Right cardiac atrium (tissue), 5 donors: ENCODE measurements at regions not wholly inside any gene's neighbourhood (a gene's known extent, or its start where the extent isn't known, plus 50 kb on each side); places are given as distances from the start of the nearest gene placed in this dataset.
A peak's percentile ranks its signal among the peaks of the same experiment; 100 is the strongest.
"Not testable (repeated sequence)": the region's sequence is repeated elsewhere in the genome, so short reads cannot be mapped to it uniquely, and the experiment has no call there.

Experiments
- ATAC-seq, 2 donors: fragments of 200-7000 bp; cut with Tn5 transposase; one replicate each; pipeline versions ENCODE4 v1.8.0 to v1.9.1; 2020; ENCODE audit warnings: moderate library complexity in 2 of 2, mild to moderate bottlenecking in 1 of 2
- DNase-seq, 3 donors: peaks; one replicate each; pipeline ENCODE4 v3.0.0-alpha.2; 2020
- H3K27ac ChIP-seq: one replicate; pipeline ENCODE4 v1.5.1; 2013; ENCODE audit warnings: mild to moderate bottlenecking, low read length, control low read depth, moderate library complexity
- H3K27me3 ChIP-seq: one replicate; pipeline ENCODE4 v1.6.1; 2013; ENCODE audit not compliant: control insufficient read depth, insufficient read depth
- H3K4me1 ChIP-seq: one replicate; pipeline ENCODE4 v1.6.1; 2013; ENCODE audit warnings: low read length; ENCODE audit not compliant: control insufficient read depth, insufficient read depth
- H3K4me3 ChIP-seq: one replicate; pipeline ENCODE4 v1.5.1; 2013; ENCODE audit warnings: low read length, control low read depth
- H3K9me3 ChIP-seq: one replicate; pipeline ENCODE4 v1.6.1; 2013; ENCODE audit warnings: low read length; ENCODE audit not compliant: control insufficient read depth
- WGBS: extraction: QIAGEN DNeasy Blood & Tissue Kit; methylation state at CpG from one replicate; pipeline ENCODE4 v1.1.7; 2013; 5-methylcytosine and 5-hydroxymethylcytosine counted together
- intact Hi-C, 4 donors: fragments of 100-400 bp; cut with DNase I; formaldehyde crosslinking; loops; one replicate each; pipeline versions ENCODE4 v1.11.0 to v1.14.0; 2022 to 2023
- donor health status: healthy with polysubstance abuse.
- donor health status: DM: no; HTN: yes; CAD: no.
- donor health status: DM: no; HTN: no; CAD: no.
- donor health status: DM: no; HTN: yes; CAD: no; lungs with severe emphysema.
- donor health status: DM: yes; HTN: yes; CAD: no.

- ATAC-seq = peak; percentile 72 to 93
- WGBS = 38% methylated on average over 2 of the region's 2 CpGs
- no peaks in the 10 kb centered on the region for H3K27me3 ChIP-seq
- no peaks in the 10 kb centered on the region for H3K4me1 ChIP-seq
- DNase-seq = no peak
- no peaks in the 10 kb centered on the region for H3K9me3 ChIP-seq
- H3K27ac ChIP-seq = no peak overlapping the region
- no peak overlapping the region for H3K4me3 ChIP-seq
- intact Hi-C loops = no loop called here
These were observed 101.1 kb upstream of the SCAF8 start for GRCh38 chr6:154632119-154632518.

GRCh38 chr6:154637392-154637791, 95.8 kb upstream of the SCAF8 start:
- no peak for DNase-seq
- no peaks in the 10 kb centered on the region for H3K9me3 ChIP-seq
- no peaks in the 10 kb centered on the region for H3K27me3 ChIP-seq
- WGBS = 90% methylated on average over 4 of the region's 4 CpGs
- no peaks in the 10 kb centered on the region for H3K4me1 ChIP-seq
- no peak for ATAC-seq
- H3K4me3 ChIP-seq = no peak overlapping the region
- no peak overlapping the region for H3K27ac ChIP-seq
- intact Hi-C loops = no loop called here

GRCh38 chr6:154638369-154638768, 94.8 kb upstream of the SCAF8 start:
- Histone ChIP-seq H3K4me1 (no peaks in the 10 kb centered on the region), H3K27me3 (no peaks in the 10 kb centered on the region), H3K27ac (no peak overlapping the region), H3K9me3 (no peaks in the 10 kb centered on the region), H3K4me3 (no peak overlapping the region)
- ATAC-seq = peak; percentile 50 to 90
- intact Hi-C loops = no loop called here
- DNase-seq = no peak
- WGBS = 53% methylated on average over 3 of the region's 3 CpGs

- DNase-seq, intact Hi-C loops, H3K9me3 ChIP-seq, H3K27ac ChIP-seq, H3K4me3 ChIP-seq, H3K27me3 ChIP-seq, ATAC-seq, H3K4me1 ChIP-seq: not testable (repeated sequence)
- 94% methylated on average over 7 of the region's 7 CpGs for WGBS
These were observed 94.0 kb upstream of the SCAF8 start for GRCh38 chr6:154639196-154639595.

GRCh38 chr6:154648188-154648887, 84.9 kb upstream of the SCAF8 start:
- Histone ChIP-seq H3K4me3 (no peak overlapping the region), H3K4me1 (no peaks in the 10 kb centered on the region), H3K27ac (no peak overlapping the region), H3K27me3 (no peaks in the 10 kb centered on the region), H3K9me3 (no peaks in the 10 kb centered on the region)
- ATAC-seq = no peak
- 54% methylated on average over 3 of the region's 3 CpGs for WGBS
- DNase-seq = no peak
- intact Hi-C loops = no loop called here

- no peaks in the 10 kb centered on the region for H3K4me1 ChIP-seq
- H3K4me3 ChIP-seq = no peak overlapping the region
- intact Hi-C loops = no loop called here
- DNase-seq (no peak), ATAC-seq (peak in 1 of 2 donors; percentile 27)
- H3K27ac ChIP-seq = no peak overlapping the region
- WGBS = 52% methylated on average over 7 of the region's 7 CpGs
- H3K27me3 ChIP-seq = no peaks in the 10 kb centered on the region
- no peaks in the 10 kb centered on the region for H3K9me3 ChIP-seq
These were observed 84.4 kb upstream of the SCAF8 start for GRCh38 chr6:154648888-154649205.

GRCh38 chr6:154649721-154650120, 83.5 kb upstream of the SCAF8 start:
- Histone ChIP-seq H3K4me1 (peaks cover 4% of the 10 kb centered on the region), H3K27me3 (no peaks in the 10 kb centered on the region), H3K27ac (no peak overlapping the region), H3K9me3 (no peaks in the 10 kb centered on the region), H3K4me3 (no peak overlapping the region)
- DNase-seq (no peak), ATAC-seq (peak; percentile 63 to 72)
- 39% methylated on average over 5 of the region's 5 CpGs for WGBS
- intact Hi-C loops = no loop called here

- 31% methylated on average over 2 of the region's 2 CpGs for WGBS
- intact Hi-C loops = no loop called here
- H3K27ac ChIP-seq = no peak overlapping the region
These were observed 82.9 kb upstream of the SCAF8 start for GRCh38 chr6:154650351-154650750.

GRCh38 chr6:154651656-154652055, 81.6 kb upstream of the SCAF8 start:
- 98% methylated on average over 2 of the region's 2 CpGs for WGBS
- Histone ChIP-seq H3K4me1 (peaks cover 4% of the 10 kb centered on the region), H3K27me3 (no peaks in the 10 kb centered on the region), H3K9me3 (no peaks in the 10 kb centered on the region), H3K4me3 (no peak overlapping the region), H3K27ac (no peak overlapping the region)
- DNase-seq = no peak
- intact Hi-C loops = no loop called here
- no peak for ATAC-seq

More at GRCh38 chr6:154650351-154650750, 82.9 kb upstream of the SCAF8 start:
- DNase-seq = no peak
- no peaks in the 10 kb centered on the region for H3K27me3 ChIP-seq
- H3K4me1 ChIP-seq = peaks cover 4% of the 10 kb centered on the region
- no peak overlapping the region for H3K4me3 ChIP-seq
- ATAC-seq = peak; percentile 58 to 68
- H3K9me3 ChIP-seq = no peaks in the 10 kb centered on the region

- intact Hi-C loops = no loop called here
- ATAC-seq (peak in 1 of 2 donors; percentile 17), DNase-seq (no peak)
- H3K4me1 ChIP-seq = peaks cover 4% of the 10 kb centered on the region
- no peaks in the 10 kb centered on the region for H3K27me3 ChIP-seq
- no peak overlapping the region for H3K4me3 ChIP-seq
- H3K27ac ChIP-seq = peak overlapping the region; percentile 72
- H3K9me3 ChIP-seq = no peaks in the 10 kb centered on the region
- 36% methylated on average over 3 of the region's 3 CpGs for WGBS
These were observed 79.8 kb upstream of the SCAF8 start for GRCh38 chr6:154653385-154653784.

GRCh38 chr6:154653853-154654252, 79.4 kb upstream of the SCAF8 start:
- Histone ChIP-seq H3K9me3 (no peaks in the 10 kb centered on the region), H3K27me3 (no peaks in the 10 kb centered on the region), H3K4me3 (no peak overlapping the region), H3K27ac (no peak overlapping the region), H3K4me1 (peaks cover 4% of the 10 kb centered on the region)
- 33% methylated on average over 4 of the region's 4 CpGs for WGBS
- DNase-seq = peak in 2 of 3 donors; percentile 20 to 56
- ATAC-seq = peak; percentile 76 to 87
- intact Hi-C loops = no loop called here

- 93% methylated on average over 2 of the region's 2 CpGs for WGBS
- H3K9me3 ChIP-seq = no peaks in the 10 kb centered on the region
- ATAC-seq = no peak
- H3K4me3 ChIP-seq = no peak overlapping the region
- peaks cover 4% of the 10 kb centered on the region for H3K4me1 ChIP-seq
- intact Hi-C loops = no loop called here
- no peak for DNase-seq
- H3K27me3 ChIP-seq = no peaks in the 10 kb centered on the region
- H3K27ac ChIP-seq = no peak overlapping the region
These were observed 76.6 kb upstream of the SCAF8 start for GRCh38 chr6:154656660-154657059.
